ENCODE measurements at regions not wholly inside any gene's neighbourhood (a gene's known extent, or its start where the extent isn't known, plus 50 kb on each side); places are given as distances from the start of the nearest gene placed in this dataset.
"Not testable (repeated sequence)": the region's sequence is repeated elsewhere in the genome, so short reads cannot be mapped to it uniquely, and the experiment has no call there.

- TF ChIP-seq CTCF, POLR2AphosphoS5, POLR2A (IDR thresholded peaks at IDR 0.05): not testable (repeated sequence)
These were observed 61.4 kb upstream of the ZNF98 start for GRCh38 chr19:22483514-22483913.

Measured in stomach (tissue), 4 donors.